Astrocyte (in vitro differentiated cells and primary cell): ENCODE measurements at regions not wholly inside any gene's neighbourhood (a gene's known extent, or its start where the extent isn't known, plus 50 kb on each side); places are given as distances from the start of the nearest gene placed in this dataset.

Experiments used
- DNase-seq: peaks from one replicate; pipeline ENCODE4 v3.0.0-alpha.2; 2010; ENCODE audit warnings: low read depth
- FAIRE-seq: peaks from 2 replicates; lab custom pipeline; 2011; peaks lifted over from hg19 to GRCh38; lab: Jason Lieb, UNC
- H2AFZ ChIP-seq: 2 replicates; pipeline ENCODE4 v1.6.0; 2012; ENCODE audit warnings: low read depth, low read length, inconsistent platforms
- H3K27ac ChIP-seq: 2 replicates; pipeline ENCODE4 v1.5.1; 2011; ENCODE audit warnings: low read depth, low read length, inconsistent platforms
- H3K27me3 ChIP-seq: 2 replicates; pipeline ENCODE4 v1.6.0; 2011; ENCODE audit warnings: low read length, inconsistent platforms; ENCODE audit not compliant: insufficient read depth
- H3K36me3 ChIP-seq: 2 replicates; pipeline ENCODE4 v1.5.1; 2011; ENCODE audit warnings: low read length, inconsistent platforms; ENCODE audit not compliant: insufficient read depth
- H3K4me1 ChIP-seq: 2 replicates; pipeline ENCODE4 v1.5.1; 2011; ENCODE audit warnings: low read length, inconsistent platforms; ENCODE audit not compliant: insufficient read depth
- H3K4me2 ChIP-seq: 2 replicates; pipeline ENCODE4 v1.6.0; 2012; ENCODE audit warnings: low read length, inconsistent platforms
- H3K4me3 ChIP-seq: 2 replicates; pipeline ENCODE4 v1.5.1; 2011; ENCODE audit warnings: low read depth, mild to moderate bottlenecking, low read length, inconsistent platforms; ENCODE audit not compliant: insufficient read depth
- H3K79me2 ChIP-seq: 2 replicates; pipeline ENCODE4 v1.6.0; 2012; ENCODE audit warnings: mild to moderate bottlenecking, low read length, inconsistent platforms; ENCODE audit not compliant: insufficient read depth
- H3K9ac ChIP-seq: 2 replicates; pipeline ENCODE4 v1.6.0; 2012; ENCODE audit warnings: mild to moderate bottlenecking, low read length, inconsistent platforms
- H3K9me3 ChIP-seq: 2 replicates; pipeline ENCODE4 v1.5.1; 2012; ENCODE audit warnings: low read depth, mild to moderate bottlenecking, low read length, inconsistent platforms; ENCODE audit not compliant: insufficient read depth
- H4K20me1 ChIP-seq: 2 replicates; pipeline ENCODE4 v1.6.0; 2012; ENCODE audit warnings: low read length, inconsistent platforms; ENCODE audit not compliant: insufficient read depth
- H3K27ac Mint-ChIP-seq: one replicate; pipeline ENCODE4 v1.8.0; 2021; ENCODE audit warnings: mild to moderate bottlenecking, mixed read lengths; ENCODE audit not compliant: unreplicated experiment
- H3K27me3 Mint-ChIP-seq: one replicate; pipeline ENCODE4 v1.8.0; 2021; ENCODE audit warnings: low read depth, mixed read lengths; ENCODE audit not compliant: unreplicated experiment
- H3K36me3 Mint-ChIP-seq: one replicate; pipeline ENCODE4 v1.8.0; 2021; ENCODE audit warnings: low read depth, mixed read lengths; ENCODE audit not compliant: unreplicated experiment
- H3K4me1 Mint-ChIP-seq: one replicate; pipeline ENCODE4 v1.8.0; 2021; ENCODE audit warnings: low read depth, mixed read lengths; ENCODE audit not compliant: unreplicated experiment
- H3K4me3 Mint-ChIP-seq: one replicate; pipeline ENCODE4 v1.8.0; 2021; ENCODE audit warnings: mild to moderate bottlenecking, moderate library complexity, mixed read lengths; ENCODE audit not compliant: unreplicated experiment
- H3K9me3 Mint-ChIP-seq: one replicate; pipeline ENCODE4 v1.8.0; 2021; ENCODE audit warnings: mild to moderate bottlenecking, mixed read lengths; ENCODE audit not compliant: unreplicated experiment
- EZH2 ChIP-seq: IDR thresholded peaks from 2 replicates; pipeline ENCODE4 v1.6.1; 2012; ENCODE audit warnings: mild to moderate bottlenecking, low read length, inconsistent platforms; ENCODE audit not compliant: insufficient read depth
- TF ChIP-seq, protein P1 (sequence below): IDR thresholded peaks from 2 replicates; pipeline ENCODE4 v1.5.1; 2011; ENCODE audit warnings: low read depth, mild to moderate bottlenecking, inconsistent platforms, low read length, moderate library complexity; ENCODE audit not compliant: insufficient read depth

DNA sequence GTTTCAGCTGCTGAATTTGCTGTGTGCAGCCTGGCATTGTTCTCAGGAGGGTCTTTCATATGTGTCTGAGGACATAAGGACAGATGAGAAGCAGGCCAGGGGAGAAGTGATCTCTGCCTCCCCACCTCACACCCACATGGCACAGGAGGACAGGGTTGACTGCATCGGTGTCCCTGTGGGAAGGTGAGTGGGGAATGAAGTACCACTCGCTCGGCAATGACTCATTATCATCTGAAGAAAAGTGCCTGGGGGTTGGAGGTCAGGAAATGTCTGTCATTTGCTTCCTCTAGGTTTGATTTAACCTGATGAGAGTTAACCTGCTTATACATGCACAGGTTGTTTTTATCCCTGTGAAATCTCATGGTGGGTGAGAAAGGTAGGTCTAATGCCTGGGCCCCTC, 195.0 kb downstream of the GADD45G start:
- H3K9ac ChIP-seq: no peak overlapping the region
- TF ChIP-seq, protein P1, sequence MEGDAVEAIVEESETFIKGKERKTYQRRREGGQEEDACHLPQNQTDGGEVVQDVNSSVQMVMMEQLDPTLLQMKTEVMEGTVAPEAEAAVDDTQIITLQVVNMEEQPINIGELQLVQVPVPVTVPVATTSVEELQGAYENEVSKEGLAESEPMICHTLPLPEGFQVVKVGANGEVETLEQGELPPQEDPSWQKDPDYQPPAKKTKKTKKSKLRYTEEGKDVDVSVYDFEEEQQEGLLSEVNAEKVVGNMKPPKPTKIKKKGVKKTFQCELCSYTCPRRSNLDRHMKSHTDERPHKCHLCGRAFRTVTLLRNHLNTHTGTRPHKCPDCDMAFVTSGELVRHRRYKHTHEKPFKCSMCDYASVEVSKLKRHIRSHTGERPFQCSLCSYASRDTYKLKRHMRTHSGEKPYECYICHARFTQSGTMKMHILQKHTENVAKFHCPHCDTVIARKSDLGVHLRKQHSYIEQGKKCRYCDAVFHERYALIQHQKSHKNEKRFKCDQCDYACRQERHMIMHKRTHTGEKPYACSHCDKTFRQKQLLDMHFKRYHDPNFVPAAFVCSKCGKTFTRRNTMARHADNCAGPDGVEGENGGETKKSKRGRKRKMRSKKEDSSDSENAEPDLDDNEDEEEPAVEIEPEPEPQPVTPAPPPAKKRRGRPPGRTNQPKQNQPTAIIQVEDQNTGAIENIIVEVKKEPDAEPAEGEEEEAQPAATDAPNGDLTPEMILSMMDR: no peak
- no peak for TF ChIP-seq EZH2
- Mint-ChIP-seq H3K4me1 (no peaks in the 10 kb centered on the region), H3K9me3 (no peaks in the 10 kb centered on the region), H3K27me3 (peaks cover 71% of the 10 kb centered on the region), H3K4me3 (no peak overlapping the region), H3K27ac (no peak overlapping the region), H3K36me3 (no peaks in the 10 kb centered on the region)
- H3K9me3 ChIP-seq: no peaks in the 10 kb centered on the region
- H2AFZ ChIP-seq: no peak overlapping the region
- no peaks in the 10 kb centered on the region for H3K27me3 ChIP-seq
- no peak overlapping the region for H3K4me2 ChIP-seq
- no peaks in the 10 kb centered on the region for H3K36me3 ChIP-seq
- DNase-seq (no peak), FAIRE-seq (no peak)
- H3K27ac ChIP-seq: no peak overlapping the region
- no peaks in the 10 kb centered on the region for H3K4me1 ChIP-seq
- H4K20me1 ChIP-seq: no peaks in the 10 kb centered on the region
- no peaks in the 10 kb centered on the region for H3K79me2 ChIP-seq
- no peak overlapping the region for H3K4me3 ChIP-seq

DNA sequence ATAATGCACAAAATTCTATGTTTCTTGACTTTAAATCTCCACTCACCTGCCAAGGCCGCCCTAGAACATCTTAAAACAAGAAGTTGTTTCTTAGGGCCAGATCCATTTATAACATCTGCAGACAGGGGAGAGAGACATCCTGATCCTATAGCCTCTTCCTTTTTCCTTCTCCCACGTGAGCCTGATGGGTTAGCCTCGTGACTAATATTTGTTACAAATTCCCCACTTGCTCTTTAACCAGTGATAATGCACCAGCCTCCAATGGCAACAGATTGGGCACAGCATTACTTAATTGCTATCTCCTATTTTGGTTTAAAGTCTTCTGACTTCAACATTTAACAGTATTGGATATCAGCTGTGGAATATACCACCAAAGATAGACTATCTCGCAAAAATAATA, 196.5 kb downstream of the GADD45G start:
- Histone ChIP-seq H3K4me3 (no peak overlapping the region), H3K4me2 (no peak overlapping the region), H3K4me1 (peaks cover 9% of the 10 kb centered on the region), H4K20me1 (no peaks in the 10 kb centered on the region), H3K9me3 (no peaks in the 10 kb centered on the region), H3K36me3 (no peaks in the 10 kb centered on the region), H3K27me3 (no peaks in the 10 kb centered on the region), H3K27ac (no peak overlapping the region), H3K79me2 (no peaks in the 10 kb centered on the region), H2AFZ (no peak overlapping the region), H3K9ac (no peak overlapping the region)
- Mint-ChIP-seq H3K27me3 (peaks cover 67% of the 10 kb centered on the region), H3K27ac (no peak overlapping the region), H3K9me3 (no peaks in the 10 kb centered on the region), H3K36me3 (no peaks in the 10 kb centered on the region), H3K4me1 (peaks cover 7% of the 10 kb centered on the region), H3K4me3 (no peak overlapping the region)
- DNase-seq: no peak
- FAIRE-seq: no peak
- no peak for TF ChIP-seq EZH2
- TF ChIP-seq, protein P1: no peak

DNA sequence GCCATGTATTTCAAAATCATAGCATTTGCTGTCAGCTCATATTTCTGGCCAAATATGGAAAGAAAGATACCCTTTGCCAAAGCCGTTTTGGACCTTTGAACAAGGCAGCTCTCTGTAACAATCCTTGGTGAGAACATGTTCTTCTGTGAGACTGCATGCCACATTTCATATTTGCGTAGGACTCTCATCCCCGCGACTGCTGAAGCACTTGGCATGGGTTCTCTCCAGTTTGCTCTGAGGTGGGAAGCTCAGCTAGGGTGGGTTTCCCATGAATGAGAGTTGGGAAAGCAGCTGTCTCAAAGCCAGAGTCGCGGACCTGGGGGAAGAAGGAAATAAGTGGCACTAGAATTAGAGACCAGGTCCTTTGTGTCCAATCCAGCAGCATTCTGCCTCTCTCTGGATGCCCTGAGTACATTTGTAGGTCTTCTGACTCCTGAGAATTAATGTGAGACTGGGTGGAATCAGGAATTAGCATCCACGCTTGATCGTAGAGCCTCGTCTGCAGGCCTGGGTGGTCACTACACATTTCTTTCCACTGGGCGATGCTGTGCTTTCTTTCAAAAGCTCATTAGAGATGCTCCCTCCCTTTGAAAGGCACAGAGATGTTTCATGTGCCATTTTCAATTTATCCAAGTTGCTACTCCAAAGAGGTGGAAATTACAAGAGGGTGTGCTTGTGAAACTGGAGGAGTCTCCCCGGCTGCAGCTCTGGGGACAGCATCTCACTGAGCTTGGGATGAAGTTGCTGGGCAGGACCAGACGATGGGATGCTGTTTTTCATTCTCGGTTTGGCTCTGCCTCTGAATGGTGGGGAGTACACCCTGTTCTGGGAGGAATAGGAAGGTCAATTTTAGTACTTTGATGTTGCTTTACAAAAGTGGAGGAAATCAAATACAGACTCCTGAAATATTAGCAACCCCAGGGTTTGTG, 197.2 kb downstream of the GADD45G start:
- Histone ChIP-seq H3K27me3 (no peaks in the 10 kb centered on the region), H2AFZ (no peak overlapping the region), H3K4me1 (peaks cover 16% of the 10 kb centered on the region), H3K4me2 (no peak overlapping the region), H3K79me2 (no peaks in the 10 kb centered on the region), H3K36me3 (no peaks in the 10 kb centered on the region), H3K4me3 (no peak overlapping the region), H4K20me1 (no peaks in the 10 kb centered on the region), H3K27ac (no peak overlapping the region), H3K9ac (no peak overlapping the region), H3K9me3 (no peaks in the 10 kb centered on the region)
- Mint-ChIP-seq H3K4me3 (no peak overlapping the region), H3K4me1 (peaks cover 14% of the 10 kb centered on the region), H3K27me3 (peaks cover 62% of the 10 kb centered on the region), H3K36me3 (no peaks in the 10 kb centered on the region), H3K9me3 (no peaks in the 10 kb centered on the region), H3K27ac (no peak overlapping the region)
- DNase-seq (no peak), FAIRE-seq (no peak)
- TF ChIP-seq, protein P1: no peak
- TF ChIP-seq EZH2: no peak
